HEK293 (cell line): ENCODE measurements at regions not wholly inside any gene's neighbourhood (a gene's known extent, or its start where the extent isn't known, plus 50 kb on each side); places are given as distances from the start of the nearest gene placed in this dataset.

Source experiments
- CTCF ChIP-seq: fragments of 450-650 bp; formaldehyde crosslinking; IDR thresholded peaks from 2 replicates; pipeline ENCODE4 v1.5.1; 2016; ENCODE audit warnings: missing biosample characterization, missing genetic modification characterization
- REST ChIP-seq: fragments of 450-650 bp; formaldehyde crosslinking; IDR thresholded peaks from 2 replicates; pipeline ENCODE4 v1.5.1; 2016; ENCODE audit warnings: missing biosample characterization, missing genetic modification characterization
- YY2 ChIP-seq: fragments of 450-650 bp; formaldehyde crosslinking; IDR thresholded peaks from 2 replicates; pipeline ENCODE4 v1.5.1; 2016; ENCODE audit warnings: missing biosample characterization, missing genetic modification characterization
- ZBTB8A ChIP-seq: fragments of 450-650 bp; formaldehyde crosslinking; IDR thresholded peaks from 2 replicates; pipeline ENCODE4 v1.5.1; 2016; ENCODE audit warnings: missing biosample characterization, missing genetic modification characterization
- ZNF416 ChIP-seq: fragments of 450-650 bp; formaldehyde crosslinking; IDR thresholded peaks from 2 replicates; pipeline ENCODE4 v1.5.1; 2016; ENCODE audit warnings: missing biosample characterization, missing genetic modification characterization
- ZNF580 ChIP-seq: fragments of 450-650 bp; formaldehyde crosslinking; IDR thresholded peaks from 2 replicates; pipeline ENCODE4 v1.5.1; 2016; ENCODE audit warnings: missing biosample characterization, missing genetic modification characterization
- ZNF585B ChIP-seq: fragments of 450-650 bp; formaldehyde crosslinking; IDR thresholded peaks from 2 replicates; pipeline ENCODE4 v1.5.1; 2016; ENCODE audit warnings: missing biosample characterization, missing genetic modification characterization
- ZNF768 ChIP-seq: fragments of 450-650 bp; formaldehyde crosslinking; IDR thresholded peaks from 2 replicates; pipeline ENCODE4 v1.5.1; 2018; ENCODE audit warnings: missing biosample characterization, mild to moderate bottlenecking, missing genetic modification characterization

GRCh38 chr2:59428940-59429339, 1124.5 kb downstream of the BCL11A start:
- no peak for TF ChIP-seq REST (tag by site-specific recombination)
- TF ChIP-seq ZNF768 (tag by site-specific recombination) = no peak
- no peak for TF ChIP-seq ZNF585B (tag by site-specific recombination)
- TF ChIP-seq CTCF = no peak
- no peak for TF ChIP-seq ZBTB8A (tag by site-specific recombination)
- no peak for TF ChIP-seq YY2 (tag by site-specific recombination)
- no peak for TF ChIP-seq ZNF580 (tag by site-specific recombination)
- no peak for TF ChIP-seq ZNF416 (tag by site-specific recombination)
